DOHH2 (cell line): ENCODE measurements at regions not wholly inside any gene's neighbourhood (a gene's known extent, or its start where the extent isn't known, plus 50 kb on each side); places are given as distances from the start of the nearest gene placed in this dataset.

Source experiments
- H3F3A ChIP-seq: fragments of 200-600 bp; sonication (generic), shearing (Covaris generic); 2 replicates; pipeline ENCODE4 v1.6.0; 2016; ENCODE audit warnings: antibody characterized with exemption, mild to moderate bottlenecking; ENCODE audit not compliant: control insufficient read depth, insufficient read depth
- H3K27ac ChIP-seq: fragments of 200-600 bp; sonication (generic); 2 replicates; pipeline ENCODE4 v1.5.1; 2014; ENCODE audit warnings: low read depth, mild to moderate bottlenecking, low read length, moderate library complexity
- H3K27me3 ChIP-seq: fragments of 200-600 bp; sonication (generic); 2 replicates; pipeline ENCODE4 v1.6.1; 2014; ENCODE audit warnings: mild to moderate bottlenecking, low read length, mixed read lengths; ENCODE audit not compliant: control insufficient read depth
- H3K36me3 ChIP-seq: fragments of 200-600 bp; sonication (generic); 2 replicates; pipeline ENCODE4 v1.6.1; 2014; ENCODE audit warnings: mild to moderate bottlenecking, low read length, moderate library complexity, mixed read lengths; ENCODE audit not compliant: control insufficient read depth
- H3K4me1 ChIP-seq: fragments of 200-600 bp; sonication (generic); 2 replicates; pipeline ENCODE4 v1.6.1; 2014; ENCODE audit warnings: mild to moderate bottlenecking, low read length, mixed read lengths; ENCODE audit not compliant: control insufficient read depth
- H3K4me2 ChIP-seq: fragments of 200-600 bp; sonication (generic); 2 replicates; pipeline ENCODE4 v1.6.0; 2014; ENCODE audit warnings: mild to moderate bottlenecking, low read length, moderate library complexity
- H3K4me3 ChIP-seq: fragments of 200-600 bp; sonication (generic); 2 replicates; pipeline ENCODE4 v1.5.1; 2014; ENCODE audit warnings: mild to moderate bottlenecking, low read length, mixed read lengths
- H3K79me2 ChIP-seq: fragments of 200-600 bp; sonication (generic); 2 replicates; pipeline ENCODE4 v1.6.1; 2014; ENCODE audit warnings: mild to moderate bottlenecking, low read length, mixed read lengths; ENCODE audit not compliant: control insufficient read depth
- H3K9me2 ChIP-seq: fragments of 200-600 bp; sonication (generic); replicated peaks from 2 replicates; pipeline ENCODE4 v1.6.1; 2014; ENCODE audit warnings: mild to moderate bottlenecking, low read length, mixed read lengths; ENCODE audit not compliant: control insufficient read depth
- H3K9me3 ChIP-seq: fragments of 200-600 bp; sonication (generic); 2 replicates; pipeline ENCODE4 v1.6.1; 2014; ENCODE audit warnings: antibody characterized with exemption, low read length, mixed read lengths; ENCODE audit not compliant: control insufficient read depth, insufficient read depth
- H4K20me1 ChIP-seq: fragments of 200-600 bp; sonication (generic); 2 replicates; pipeline ENCODE4 v1.6.0; 2014; ENCODE audit warnings: low read depth, mild to moderate bottlenecking, antibody characterized with exemption, low read length, moderate library complexity; ENCODE audit not compliant: control insufficient read depth, insufficient read depth
- CTCF ChIP-seq: fragments of 200-600 bp; sonication (generic); IDR thresholded peaks from one replicate; pipeline ENCODE4 v1.5.1; 2014; ENCODE audit warnings: antibody characterized with exemption, mild to moderate bottlenecking, low read depth, low read length; ENCODE audit not compliant: poor library complexity, severe bottlenecking
- EZH2phosphoT487 ChIP-seq: fragments of 200-600 bp; sonication (generic); IDR thresholded peaks from 2 replicates; pipeline ENCODE4 v1.6.1; 2017; ENCODE audit warnings: borderline replicate concordance, mild to moderate bottlenecking, antibody characterized with exemption, low read length, moderate library complexity, mixed read lengths

DNA sequence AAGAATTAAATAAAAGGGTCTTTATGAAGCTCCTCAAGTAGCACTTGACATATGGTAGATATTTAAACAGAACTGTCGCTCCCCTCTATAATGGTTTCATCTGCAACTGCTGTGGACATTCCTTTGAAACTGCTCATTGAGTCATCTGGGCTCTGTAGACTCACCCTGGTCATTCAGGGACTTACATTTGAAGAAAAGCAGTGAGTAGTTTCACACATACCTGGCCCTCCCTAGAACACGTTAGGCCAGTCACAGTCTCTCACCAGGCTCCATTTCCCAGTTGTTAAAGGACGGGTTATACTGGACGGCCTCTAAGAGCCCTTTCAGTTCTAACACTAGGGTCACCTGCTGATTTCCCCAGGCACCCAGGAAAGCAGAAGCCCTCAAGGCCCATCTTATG, 217.0 kb downstream of the BCL11B start:
- Histone ChIP-seq H3K27ac (no peak overlapping the region), H3K9me3 (peaks cover 9% of the 10 kb centered on the region), H3K4me2 (no peak overlapping the region), H3K27me3 (no peaks in the 10 kb centered on the region), H3F3A (no peaks in the 10 kb centered on the region), H3K79me2 (no peaks in the 10 kb centered on the region), H3K4me1 (no peaks in the 10 kb centered on the region), H3K9me2 (no peaks in the 10 kb centered on the region), H3K4me3 (no peak overlapping the region), H3K36me3 (no peaks in the 10 kb centered on the region), H4K20me1 (no peaks in the 10 kb centered on the region)
- TF ChIP-seq CTCF (no peak), EZH2phosphoT487 (no peak)

DNA sequence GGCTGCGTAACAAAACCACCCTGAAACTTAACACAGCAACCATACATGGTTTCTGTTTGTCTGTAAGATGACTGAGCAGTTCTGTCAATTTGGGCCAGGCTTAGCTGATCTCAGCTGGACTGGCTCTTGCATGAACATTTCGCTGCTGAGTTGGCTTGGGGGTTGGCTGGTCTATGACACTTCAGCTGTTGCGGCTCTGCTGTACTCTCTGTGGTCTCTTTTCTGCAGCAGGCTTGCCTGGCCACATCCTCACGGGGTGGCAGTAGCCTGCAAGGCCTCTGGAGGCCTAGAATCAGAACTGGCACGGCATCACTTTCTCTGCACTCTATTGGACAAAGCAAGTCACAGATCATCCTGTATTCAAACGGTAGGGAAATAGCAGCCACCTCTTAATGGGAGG, 216.2 kb downstream of the BCL11B start:
- no peaks in the 10 kb centered on the region for H3K27me3 ChIP-seq
- no peaks in the 10 kb centered on the region for H4K20me1 ChIP-seq
- H3K27ac ChIP-seq = no peak overlapping the region

GRCh38 chr14:99057576-99058083, 214.4 kb downstream of the BCL11B start:
- peaks cover 6% of the 10 kb centered on the region for H3K9me3 ChIP-seq
- H3K27me3 ChIP-seq = no peaks in the 10 kb centered on the region
- H3K4me3 ChIP-seq = no peak overlapping the region
- H3K36me3 ChIP-seq = no peaks in the 10 kb centered on the region
- no peaks in the 10 kb centered on the region for H3K9me2 ChIP-seq
- no peak overlapping the region for H3K4me2 ChIP-seq
- H3K79me2 ChIP-seq = no peaks in the 10 kb centered on the region
- H3F3A ChIP-seq = no peaks in the 10 kb centered on the region
- H4K20me1 ChIP-seq = no peaks in the 10 kb centered on the region
- H3K4me1 ChIP-seq = no peaks in the 10 kb centered on the region
- H3K27ac ChIP-seq = no peak overlapping the region
- TF ChIP-seq EZH2phosphoT487 = no peak
- no peak for TF ChIP-seq CTCF

More for the DNA sequence above, 216.2 kb downstream of the BCL11B start:
- Histone ChIP-seq H3K36me3 (no peaks in the 10 kb centered on the region), H3K9me3 (peaks cover 9% of the 10 kb centered on the region), H3K4me2 (no peak overlapping the region), H3K4me3 (no peak overlapping the region), H3K4me1 (no peaks in the 10 kb centered on the region), H3K79me2 (no peaks in the 10 kb centered on the region), H3F3A (no peaks in the 10 kb centered on the region), H3K9me2 (no peaks in the 10 kb centered on the region)
- no peak for TF ChIP-seq CTCF
- no peak for TF ChIP-seq EZH2phosphoT487

DNA sequence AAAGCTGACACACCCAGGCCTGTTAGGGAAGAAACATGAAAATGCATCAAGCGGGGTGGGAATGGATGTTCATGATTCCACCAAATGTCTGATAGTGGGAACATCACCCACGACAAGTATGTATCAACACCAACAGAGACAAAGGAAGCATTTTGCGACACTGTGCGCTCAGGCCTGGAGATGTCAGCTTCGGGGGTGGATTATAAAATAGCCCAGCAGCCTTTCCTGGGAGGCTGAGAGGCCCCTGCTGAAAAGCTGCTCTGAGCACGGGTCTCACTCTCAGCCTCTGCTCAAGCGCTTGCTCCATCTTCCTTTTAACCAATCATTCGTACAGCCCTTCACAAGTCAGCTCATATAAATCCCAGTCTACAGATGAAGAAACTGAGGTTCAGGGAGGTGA, 213.5 kb downstream of the BCL11B start:
- Histone ChIP-seq H3K27me3 (no peaks in the 10 kb centered on the region), H3K9me2 (no peaks in the 10 kb centered on the region), H4K20me1 (no peaks in the 10 kb centered on the region), H3K9me3 (peaks cover 2% of the 10 kb centered on the region; the same call in 1 of the 2 replicates), H3F3A (no peaks in the 10 kb centered on the region), H3K27ac (no peak overlapping the region), H3K4me3 (no peak overlapping the region), H3K4me1 (no peaks in the 10 kb centered on the region), H3K4me2 (no peak overlapping the region), H3K79me2 (no peaks in the 10 kb centered on the region), H3K36me3 (no peaks in the 10 kb centered on the region)
- no peak for TF ChIP-seq EZH2phosphoT487
- no peak for TF ChIP-seq CTCF
